Activated CD4-positive, alpha-beta T cell treated with anti-CD3 and anti-CD28 coated beads for 1 hour (primary cell): ENCODE measurements at regions not wholly inside any gene's neighbourhood (a gene's known extent, or its start where the extent isn't known, plus 50 kb on each side); places are given as distances from the start of the nearest gene placed in this dataset.
"Not testable (repeated sequence)": the region's sequence is repeated elsewhere in the genome, so short reads cannot be mapped to it uniquely, and the experiment has no call there.

ENCODE experiments used
- DNase-seq: peaks from one replicate; pipeline ENCODE4 v3.0.0-alpha.2; 2020

GRCh38 chr9:81058782-81059181 lies 630.6 kb downstream of the TLE1 start:
- DNase-seq: no peak

- no peak for DNase-seq
Measured at GRCh38 chr9:81053298-81054025, 635.9 kb downstream of the TLE1 start.

DNA sequence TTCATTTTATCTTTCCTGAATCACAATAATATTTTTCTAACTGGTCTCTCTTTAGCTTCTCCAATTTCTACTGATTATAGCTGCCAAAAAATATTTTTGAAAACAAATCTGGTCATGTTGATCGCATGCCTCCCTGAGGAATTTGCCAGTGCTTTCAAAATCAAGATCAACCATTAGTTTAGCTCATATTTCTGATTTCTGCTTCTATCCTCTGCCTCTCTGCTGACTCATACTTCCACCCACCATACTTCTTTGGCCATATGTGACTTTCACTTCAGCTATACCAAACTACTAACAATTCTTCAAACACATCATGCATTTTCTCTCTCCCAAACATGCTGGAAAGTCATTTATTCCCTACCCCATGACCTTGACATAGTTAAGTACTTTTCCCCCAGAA lies 636.5 kb downstream of the TLE1 start:
- no peak for DNase-seq

- no peak for DNase-seq
Measured at GRCh38 chr9:81047280-81047679, 642.1 kb downstream of the TLE1 start.

GRCh38 chr9:81045658-81046057 lies 643.7 kb downstream of the TLE1 start:
- DNase-seq: no peak

GRCh38 chr9:81037889-81038288 lies 651.5 kb downstream of the TLE1 start:
- no peak for DNase-seq

GRCh38 chr9:81035601-81036000 lies 653.7 kb downstream of the TLE1 start:
- DNase-seq: no peak

- no peak for DNase-seq
Measured at GRCh38 chr9:81035171-81035570, 654.2 kb downstream of the TLE1 start.

GRCh38 chr9:81032831-81033230 lies 656.5 kb downstream of the TLE1 start:
- DNase-seq: no peak

GRCh38 chr9:81032030-81032572 lies 657.2 kb downstream of the TLE1 start:
- DNase-seq: no peak

DNA sequence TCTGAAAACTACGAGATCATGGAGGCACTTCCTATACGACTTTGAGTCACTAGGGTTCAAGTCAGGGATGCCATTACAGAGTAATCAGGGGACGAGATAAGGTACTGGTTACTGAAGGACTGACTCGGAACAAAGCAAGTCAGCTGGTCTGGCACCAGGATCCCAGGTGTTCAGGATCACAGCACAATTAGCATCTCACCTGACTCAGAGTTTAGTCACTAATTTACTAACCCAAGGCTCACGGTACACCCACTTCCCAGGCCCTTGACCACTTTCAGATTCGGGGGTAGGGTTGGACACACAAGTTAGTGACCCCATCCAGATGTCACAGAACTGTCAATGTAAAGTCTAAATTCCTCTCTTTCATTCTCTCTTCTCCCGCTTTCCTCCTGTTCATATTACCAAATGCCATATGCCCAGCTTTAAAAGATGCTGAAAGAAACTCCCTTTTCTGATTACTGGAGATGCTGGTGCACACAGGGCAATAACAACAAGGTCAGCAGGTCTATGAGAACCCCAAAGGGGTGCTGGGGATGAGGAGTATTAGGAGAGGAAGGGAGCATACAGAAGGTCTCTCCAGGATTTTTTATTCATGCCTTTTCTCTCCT lies 657.8 kb downstream of the TLE1 start:
- DNase-seq: no peak

DNA sequence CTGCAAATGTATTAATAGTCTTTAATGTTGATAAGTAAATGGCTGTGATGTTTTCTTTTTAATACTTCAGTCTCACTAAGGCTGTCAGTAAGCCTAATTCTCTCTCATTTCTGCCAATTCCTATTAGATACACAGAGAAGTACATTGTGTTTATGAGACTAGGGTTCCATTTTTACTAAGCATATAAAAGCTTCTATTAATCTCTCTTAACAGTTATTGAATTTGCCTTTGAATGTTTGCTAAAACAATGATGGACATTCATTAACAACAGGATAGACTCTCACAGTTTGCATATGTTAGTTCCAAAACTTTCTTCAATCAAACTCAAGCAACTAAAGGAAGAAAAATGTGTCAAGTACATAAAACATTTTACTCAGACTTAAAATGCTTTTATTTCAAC lies 659.3 kb downstream of the TLE1 start:
- no peak for DNase-seq

GRCh38 chr9:81028504-81028903 lies 660.8 kb downstream of the TLE1 start:
- no peak for DNase-seq

DNA sequence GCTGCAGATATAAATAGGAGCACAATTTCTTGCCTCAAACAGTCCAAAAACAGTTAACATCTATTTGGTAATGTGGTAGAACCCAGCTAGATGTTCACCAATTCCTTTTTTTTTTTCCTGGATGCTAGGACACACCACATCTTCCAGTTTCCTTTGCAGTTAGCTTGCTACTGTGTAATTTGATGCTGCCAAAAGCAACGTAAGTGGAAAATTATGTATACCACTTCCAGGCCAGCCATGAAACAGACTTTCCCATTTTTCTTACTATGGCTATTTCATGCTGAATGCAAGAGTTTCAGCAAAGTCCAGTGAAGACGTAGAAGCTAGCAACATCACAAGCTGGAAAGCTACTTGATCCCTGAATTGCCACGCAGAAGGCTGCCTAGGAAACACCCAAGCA lies 667.2 kb downstream of the TLE1 start:
- DNase-seq: no peak

DNA sequence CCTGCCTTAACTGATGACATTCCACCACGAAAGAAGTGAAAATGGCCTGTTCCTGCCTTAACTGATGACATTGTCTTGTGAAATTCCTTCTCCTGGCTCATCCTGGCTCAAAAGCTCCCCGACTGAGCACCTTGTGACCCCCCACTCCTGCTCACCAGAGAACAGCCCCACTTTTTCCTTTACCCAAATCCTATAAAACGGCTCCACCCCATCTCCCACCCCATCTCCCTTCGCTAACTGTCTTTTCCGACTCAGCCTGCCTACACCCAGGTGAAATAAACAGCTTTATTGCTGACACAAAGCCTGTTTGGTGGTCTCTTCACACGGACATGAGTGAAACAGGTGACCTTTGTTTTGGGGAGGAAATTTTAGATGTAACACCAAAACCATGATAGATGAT lies 674.4 kb downstream of the TLE1 start:
- DNase-seq: not testable (repeated sequence)

DNA sequence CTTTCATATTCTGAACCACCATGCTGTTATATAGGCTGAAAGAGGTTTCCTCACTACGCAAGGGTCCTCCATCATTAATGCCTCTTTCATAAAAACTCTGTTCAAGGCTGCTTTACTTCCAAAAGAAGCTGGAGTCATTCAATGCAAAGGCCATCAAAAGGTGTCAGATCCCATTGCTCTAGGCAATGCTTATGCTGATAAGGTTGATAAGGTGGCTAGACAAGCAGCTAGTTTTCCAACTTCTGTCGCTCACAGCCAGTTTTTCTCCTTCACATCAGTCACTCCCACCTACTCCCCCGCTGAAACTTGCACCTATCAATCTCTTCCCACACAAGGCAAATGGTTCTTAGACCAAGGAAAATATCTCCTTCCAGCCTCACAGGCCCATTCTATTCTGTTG lies 676.2 kb downstream of the TLE1 start:
- DNase-seq: not testable (repeated sequence)

DNA sequence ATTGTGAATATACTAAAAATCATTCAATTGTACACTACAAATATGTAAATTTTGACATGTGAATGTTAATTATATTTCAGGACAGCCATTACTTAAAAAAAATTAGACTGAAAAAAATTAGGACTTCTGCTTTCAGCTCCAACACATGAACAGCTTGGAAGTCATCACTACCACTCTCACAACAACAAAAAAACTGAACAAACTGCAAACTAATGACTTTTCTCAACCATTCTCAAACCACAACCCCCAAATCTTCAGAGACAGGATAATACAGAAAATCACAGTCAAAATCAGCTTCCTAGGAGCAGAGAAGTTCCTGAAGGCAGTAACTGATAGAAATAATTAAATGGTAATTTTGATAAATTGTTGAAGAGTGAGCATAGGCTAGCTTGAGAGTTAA lies 686.4 kb downstream of the TLE1 start:
- no peak for DNase-seq

GRCh38 chr9:81002242-81002641 lies 687.1 kb downstream of the TLE1 start:
- DNase-seq: no peak

GRCh38 chr9:80995759-80996158 lies 693.6 kb downstream of the TLE1 start:
- DNase-seq: no peak

GRCh38 chr9:80994892-80995291 lies 694.5 kb downstream of the TLE1 start:
- DNase-seq: no peak

GRCh38 chr9:80985595-80985994 lies 703.8 kb downstream of the TLE1 start:
- DNase-seq: not testable (repeated sequence)

DNA sequence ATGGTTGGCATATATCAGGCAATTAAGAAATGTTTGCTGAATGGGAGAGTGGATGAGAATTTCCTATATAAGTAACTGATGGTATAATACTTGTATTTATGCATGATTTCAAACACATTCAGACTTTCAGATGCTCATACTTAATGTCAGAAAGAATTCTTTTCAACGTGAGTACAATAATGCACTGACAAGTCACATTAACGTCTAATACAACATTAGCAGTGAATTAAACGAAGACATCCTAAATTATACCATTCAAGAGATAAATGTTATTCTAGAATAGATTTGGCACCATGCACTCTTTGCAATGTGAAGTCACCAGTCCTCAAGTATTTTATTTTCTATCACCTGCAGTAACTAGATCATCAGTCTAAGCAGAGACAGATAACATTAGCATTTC lies 712.9 kb downstream of the TLE1 start:
- no peak for DNase-seq

GRCh38 chr9:80970377-80970776 lies 719.0 kb downstream of the TLE1 start:
- DNase-seq: not testable (repeated sequence)

GRCh38 chr9:80968611-80969010 lies 720.7 kb downstream of the TLE1 start:
- DNase-seq: no peak

- no peak for DNase-seq
Measured at GRCh38 chr9:80964914-80965313, 724.4 kb downstream of the TLE1 start.
